ENCODE measurements at regions not wholly inside any gene's neighbourhood (a gene's known extent, or its start where the extent isn't known, plus 50 kb on each side); places are given as distances from the start of the nearest gene placed in this dataset.

GRCh38 chr16:11422381-11423314 is 77.4 kb downstream of the RMI2 start:
- ATAC-seq, result no peak
- H3K4me1 ChIP-seq, result peaks cover 0 to 6% of the 10 kb centered on the region in 2 donors
- H3K36me3 ChIP-seq, result no peaks in the 10 kb centered on the region
- TF ChIP-seq CTCF (IDR thresholded peaks at IDR 0.05), result no peak
- H3K27ac ChIP-seq, result no peak overlapping the region
- no peaks in the 10 kb centered on the region for H3K9me3 ChIP-seq
- no peak overlapping the region for H3K4me3 ChIP-seq
- DNase-seq, result peak in 1 of 4 donors; percentile 67
- intact Hi-C loops (cut with DNase I), result no loop called here
- no peaks in the 10 kb centered on the region for H3K27me3 ChIP-seq

GRCh38 chr16:11423315-11424117 is 78.3 kb downstream of the RMI2 start:
- H3K4me1 ChIP-seq, result peaks cover 0 to 6% of the 10 kb centered on the region in 2 donors
- DNase-seq (peak in 1 of 4 donors; percentile 78), ATAC-seq (no peak)
- no peaks in the 10 kb centered on the region for H3K27me3 ChIP-seq
- H3K27ac ChIP-seq, result no peak overlapping the region
- intact Hi-C loops (cut with DNase I), result no loop called here
- H3K36me3 ChIP-seq, result no peaks in the 10 kb centered on the region
- H3K9me3 ChIP-seq, result no peaks in the 10 kb centered on the region
- H3K4me3 ChIP-seq, result no peak overlapping the region
- no peak for TF ChIP-seq CTCF (IDR thresholded peaks at IDR 0.05)

- no peak for ATAC-seq
- H3K4me3 ChIP-seq, result no peak overlapping the region
- H3K4me1 ChIP-seq, result peaks cover 0 to 6% of the 10 kb centered on the region in 2 donors
- TF ChIP-seq CTCF (IDR thresholded peaks at IDR 0.05), result no peak
- H3K27ac ChIP-seq, result no peak overlapping the region
- intact Hi-C loops (cut with DNase I), result no loop called here
- DNase-seq, result no peak
- H3K9me3 ChIP-seq, result no peaks in the 10 kb centered on the region
- H3K36me3 ChIP-seq, result no peaks in the 10 kb centered on the region
- no peaks in the 10 kb centered on the region for H3K27me3 ChIP-seq
These were observed 78.8 kb downstream of the RMI2 start for GRCh38 chr16:11424118-11424460.

GRCh38 chr16:11425140-11425539 is 79.9 kb downstream of the RMI2 start:
- peaks cover 0 to 6% of the 10 kb centered on the region in 2 donors for H3K4me1 ChIP-seq
- H3K4me3 ChIP-seq, result no peak overlapping the region
- H3K27ac ChIP-seq, result no peak overlapping the region
- H3K36me3 ChIP-seq, result no peaks in the 10 kb centered on the region
- intact Hi-C loops (cut with DNase I), result no loop called here
- no peaks in the 10 kb centered on the region for H3K9me3 ChIP-seq
- ATAC-seq, result no peak
- no peak for TF ChIP-seq CTCF (IDR thresholded peaks at IDR 0.05)
- peak in 1 of 4 donors; percentile 53 for DNase-seq
- H3K27me3 ChIP-seq, result no peaks in the 10 kb centered on the region

- Histone ChIP-seq H3K9me3 (peaks cover 0 to 11% of the 10 kb centered on the region in 2 donors), H3K4me3 (no peak overlapping the region), H3K4me1 (peaks cover 0 to 3% of the 10 kb centered on the region in 2 donors), H3K27ac (no peak overlapping the region), H3K27me3 (no peaks in the 10 kb centered on the region), H3K36me3 (no peaks in the 10 kb centered on the region)
- TF ChIP-seq CTCF (IDR thresholded peaks at IDR 0.05), result no peak
- intact Hi-C loops (cut with DNase I), result no loop called here
- DNase-seq (no peak), ATAC-seq (no peak)
These were observed 83.3 kb downstream of the RMI2 start for GRCh38 chr16:11428623-11428953.

Measured in left lung (tissue), 4 donors.